ENCODE measurements at regions not wholly inside any gene's neighbourhood (a gene's known extent, or its start where the extent isn't known, plus 50 kb on each side); places are given as distances from the start of the nearest gene placed in this dataset.

DNA sequence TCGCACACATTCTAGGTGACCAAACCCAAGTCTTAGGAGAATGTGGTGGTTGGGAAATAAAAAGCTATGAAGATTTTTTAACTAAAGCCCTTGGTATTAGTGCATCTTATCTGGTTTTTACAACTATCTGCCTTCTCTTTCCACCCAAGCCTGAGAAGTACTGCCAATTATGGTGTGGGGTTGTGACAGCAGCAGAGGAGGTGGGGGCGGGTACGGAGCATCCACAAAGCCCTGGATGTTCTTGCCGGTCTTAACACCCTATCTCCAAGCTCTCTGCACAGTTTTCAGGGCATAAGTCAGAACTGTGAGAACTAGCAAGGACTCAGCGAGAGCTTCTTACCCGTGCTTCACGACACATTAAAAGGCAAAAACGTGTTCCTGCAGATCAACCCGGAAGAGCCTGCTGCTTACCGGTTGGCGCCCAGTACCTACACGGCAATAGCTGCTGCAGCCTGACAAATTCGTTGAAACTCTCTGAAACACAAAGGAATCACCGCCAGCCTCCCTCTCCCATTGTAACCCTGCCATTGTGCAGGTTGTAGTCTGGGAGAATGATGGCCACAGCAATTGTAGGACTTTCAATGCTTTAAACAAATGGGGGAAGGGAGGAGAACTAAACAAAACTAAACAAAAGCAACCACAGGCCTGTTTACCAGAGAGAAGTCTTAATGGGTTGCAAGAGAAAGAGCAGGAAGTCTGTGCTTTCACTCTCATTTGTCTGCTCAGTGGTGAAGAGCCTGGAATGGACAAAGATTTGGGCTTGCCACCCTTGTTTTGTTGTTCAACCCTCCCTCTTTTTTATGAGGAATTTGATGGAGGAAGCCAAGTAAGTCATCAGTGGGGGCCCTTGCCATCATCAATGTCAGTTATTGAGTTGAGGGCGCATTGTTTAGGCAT is 461.0 kb upstream of the JARID2 start:
- no peak for DNase-seq

DNA sequence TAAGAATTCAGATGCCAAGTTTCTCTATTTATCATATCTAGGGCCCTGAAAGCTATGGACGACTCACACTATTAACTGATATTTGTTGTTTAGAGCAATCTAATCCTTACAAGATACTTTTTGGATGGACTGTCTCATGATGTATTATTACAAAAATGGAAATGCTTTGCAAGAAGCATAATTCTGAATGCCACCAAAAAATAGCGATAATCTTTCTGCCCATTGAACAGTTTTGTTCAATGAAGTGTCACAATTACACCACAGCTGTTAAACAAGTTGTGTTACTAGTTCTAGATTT is 460.4 kb upstream of the JARID2 start:
- no peak for DNase-seq

DNA sequence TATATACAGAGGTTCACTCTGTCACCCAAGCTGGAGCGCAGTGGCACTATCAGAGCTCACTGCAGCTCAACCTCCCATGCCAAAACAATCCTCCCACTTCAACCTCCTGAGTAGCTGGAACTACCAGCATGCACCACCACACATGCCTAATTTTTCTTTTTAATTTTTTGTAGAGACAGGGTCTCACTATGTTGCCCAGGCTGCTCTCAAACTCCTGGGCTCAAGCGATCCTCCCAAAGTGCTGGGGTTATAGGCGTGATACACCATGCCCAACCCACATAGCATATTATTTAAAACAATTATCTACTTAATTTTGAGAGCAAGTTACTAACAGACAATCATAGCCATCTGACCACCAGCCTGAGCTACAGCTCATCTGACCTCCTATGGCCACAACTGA is 459.9 kb upstream of the JARID2 start:
- DNase-seq, result no peak

DNA sequence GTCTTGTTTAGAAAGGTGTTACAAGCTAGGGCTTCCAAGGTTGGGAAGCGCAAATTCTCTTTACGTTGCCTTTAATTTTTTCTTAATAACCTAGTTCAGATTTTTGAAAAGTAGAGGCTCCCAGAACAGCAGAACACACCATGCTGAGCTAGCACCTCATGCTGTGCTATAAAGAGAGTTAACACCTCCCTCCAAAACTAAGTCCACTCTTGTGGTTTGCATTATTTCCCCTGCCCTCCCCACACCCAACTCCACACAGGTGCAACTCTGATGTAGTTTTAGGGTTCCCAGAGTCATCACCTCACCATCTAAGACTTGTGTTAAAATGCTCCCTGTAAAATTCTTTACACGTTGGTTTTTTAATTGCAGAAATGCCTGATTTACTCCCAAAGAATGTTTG is 459.4 kb upstream of the JARID2 start:
- DNase-seq, result no peak

DNA sequence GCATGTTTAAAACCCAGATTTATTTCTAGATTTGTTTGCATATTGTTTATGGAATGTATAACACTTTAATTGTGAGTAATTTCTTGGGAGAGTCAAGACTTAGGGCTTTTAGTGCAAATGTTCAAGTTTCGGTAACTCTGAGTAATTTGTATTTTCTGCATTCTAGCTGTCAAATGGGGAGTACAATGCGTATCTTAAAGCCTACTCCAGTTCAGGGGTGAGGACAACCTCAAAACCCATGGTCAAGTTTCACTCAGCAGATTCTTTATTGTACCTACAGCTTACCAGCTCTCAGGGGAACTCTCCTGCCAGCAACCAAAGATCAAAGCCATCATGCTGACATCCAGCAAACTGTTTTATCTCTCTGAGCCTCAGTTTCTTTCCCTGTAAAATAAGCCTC is 458.6 kb upstream of the JARID2 start:
- DNase-seq, result no peak

DNA sequence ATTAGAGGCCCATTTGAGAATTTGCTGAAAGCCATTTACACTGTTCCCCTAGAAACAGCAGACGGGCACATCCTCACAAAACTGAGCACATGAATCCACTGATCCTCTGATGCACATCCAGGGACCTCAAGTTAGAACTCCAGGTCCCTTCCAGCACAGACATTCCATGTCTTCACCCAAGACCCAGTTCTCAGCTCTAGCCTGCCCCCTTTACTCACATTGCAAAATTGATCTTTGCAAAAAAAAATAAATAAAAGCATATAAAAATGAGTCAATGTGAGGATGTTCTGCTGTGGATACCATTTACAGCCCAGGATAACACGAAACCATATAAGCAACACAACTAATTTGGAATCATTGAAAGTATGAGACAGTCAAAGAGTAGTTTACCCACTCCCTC is 458.2 kb upstream of the JARID2 start:
- DNase-seq, result no peak

DNA sequence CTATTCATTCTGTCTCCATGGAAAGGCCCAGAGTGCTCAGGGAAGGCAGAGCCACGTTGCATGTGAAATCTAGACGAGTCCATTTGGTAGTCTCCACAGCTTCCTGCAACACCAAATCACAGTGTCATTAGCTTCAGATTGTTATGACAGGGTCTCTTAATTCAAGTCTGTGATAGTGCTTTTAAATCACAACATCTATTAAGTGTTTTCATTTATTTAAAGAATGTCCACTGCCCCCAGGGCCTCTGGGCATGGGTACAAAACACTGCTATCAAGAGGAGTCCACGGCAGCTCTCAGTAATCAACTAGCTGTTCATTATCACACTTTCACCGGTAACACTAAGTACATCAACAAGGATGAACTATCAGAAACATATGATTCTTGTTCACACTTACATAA is 455.9 kb upstream of the JARID2 start:
- no peak for DNase-seq

DNA sequence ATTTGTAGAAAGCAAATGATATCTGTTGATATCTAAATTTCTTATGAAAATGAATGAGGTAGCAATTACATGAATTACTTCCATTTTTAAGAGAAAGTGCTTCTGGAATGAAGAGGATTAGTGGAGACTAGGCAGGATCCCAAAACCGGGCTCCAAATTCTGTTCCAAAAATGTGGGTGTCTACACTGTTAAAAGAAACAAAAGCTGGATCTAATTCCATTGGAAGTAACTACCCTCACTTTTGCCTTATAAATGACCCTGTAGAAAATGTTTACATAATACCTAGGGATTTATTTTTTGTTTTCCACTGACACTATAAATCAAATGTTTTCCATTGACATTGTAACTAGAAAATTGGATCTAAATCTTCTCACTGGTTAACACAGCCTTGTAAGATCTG is 454.9 kb upstream of the JARID2 start:
- DNase-seq, result no peak

DNA sequence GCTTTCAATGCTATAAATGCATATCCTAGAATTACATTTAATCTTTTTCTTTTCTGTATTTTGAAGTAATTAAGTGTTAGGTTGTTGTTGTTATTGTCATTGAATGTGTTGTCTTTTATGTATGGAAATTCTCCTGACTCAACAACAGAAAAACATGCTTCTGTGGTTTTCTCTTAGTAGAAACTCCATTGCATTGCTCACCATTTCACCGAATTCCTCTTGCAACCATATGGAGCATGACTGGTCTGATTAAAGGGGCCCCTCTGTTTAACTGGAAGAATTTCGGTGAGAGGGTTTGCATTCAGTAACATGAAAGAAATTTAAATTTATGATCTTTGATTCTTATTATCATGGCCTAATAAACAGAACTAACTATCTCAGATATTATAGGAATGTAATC is 454.3 kb upstream of the JARID2 start:
- DNase-seq, result no peak

DNA sequence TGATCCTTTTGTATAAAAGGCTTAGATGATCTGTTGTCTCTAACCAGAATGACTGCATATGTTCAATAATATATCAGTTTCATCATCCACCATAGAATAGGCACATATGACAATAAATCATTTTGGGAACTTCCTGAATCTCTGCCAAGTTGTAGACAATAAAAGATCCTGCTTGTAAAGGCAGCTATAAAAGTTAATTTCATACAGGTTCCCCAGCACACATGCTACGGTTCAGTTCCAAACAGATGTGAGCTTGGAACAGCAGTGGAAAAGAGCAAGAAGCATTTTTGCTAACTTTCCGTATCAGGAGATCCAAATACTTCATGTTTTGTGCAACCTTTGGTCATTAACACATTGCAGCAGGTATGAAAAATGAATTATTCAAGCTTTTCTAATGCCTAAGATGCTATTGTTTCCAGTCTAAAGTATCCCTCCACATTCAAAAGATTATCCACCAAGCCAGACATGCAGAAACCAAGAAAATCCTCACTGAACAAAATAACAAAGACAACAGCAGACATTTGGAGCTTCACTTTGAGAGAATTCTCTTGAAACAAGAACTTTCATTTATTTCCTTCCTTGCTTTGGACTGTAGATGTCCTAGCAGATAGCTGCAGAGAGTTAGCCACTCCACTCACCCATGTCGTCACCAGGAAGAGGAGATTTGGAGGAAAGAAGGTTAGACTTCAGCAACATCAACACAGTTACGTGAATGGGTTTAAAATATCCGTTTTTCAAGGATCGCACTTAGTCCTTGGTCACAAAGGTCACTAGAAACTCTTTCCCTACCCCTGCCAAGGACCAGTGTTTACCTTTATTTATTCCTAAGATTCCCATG is 453.5 kb upstream of the JARID2 start:
- no peak for DNase-seq

DNA sequence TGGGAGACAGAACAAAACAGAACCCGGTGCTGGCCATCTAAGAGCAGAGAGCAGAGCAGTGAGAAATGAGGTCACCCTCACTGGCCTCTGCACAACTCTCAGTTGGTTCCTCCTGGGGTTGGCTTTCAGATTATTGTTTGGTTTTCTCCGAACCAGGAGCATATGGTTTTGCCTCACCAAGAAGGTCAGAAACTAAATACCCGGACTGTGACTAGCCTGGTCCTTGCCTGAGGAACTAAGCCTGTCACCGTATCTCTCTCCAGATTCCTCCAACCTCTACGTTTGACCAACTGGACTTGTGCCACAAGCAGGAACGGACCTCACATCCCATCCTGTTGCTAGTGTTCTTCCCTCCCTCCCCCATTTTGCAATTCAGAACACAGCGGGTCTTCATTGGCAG is 450.4 kb upstream of the JARID2 start:
- DNase-seq, result no peak

DNA sequence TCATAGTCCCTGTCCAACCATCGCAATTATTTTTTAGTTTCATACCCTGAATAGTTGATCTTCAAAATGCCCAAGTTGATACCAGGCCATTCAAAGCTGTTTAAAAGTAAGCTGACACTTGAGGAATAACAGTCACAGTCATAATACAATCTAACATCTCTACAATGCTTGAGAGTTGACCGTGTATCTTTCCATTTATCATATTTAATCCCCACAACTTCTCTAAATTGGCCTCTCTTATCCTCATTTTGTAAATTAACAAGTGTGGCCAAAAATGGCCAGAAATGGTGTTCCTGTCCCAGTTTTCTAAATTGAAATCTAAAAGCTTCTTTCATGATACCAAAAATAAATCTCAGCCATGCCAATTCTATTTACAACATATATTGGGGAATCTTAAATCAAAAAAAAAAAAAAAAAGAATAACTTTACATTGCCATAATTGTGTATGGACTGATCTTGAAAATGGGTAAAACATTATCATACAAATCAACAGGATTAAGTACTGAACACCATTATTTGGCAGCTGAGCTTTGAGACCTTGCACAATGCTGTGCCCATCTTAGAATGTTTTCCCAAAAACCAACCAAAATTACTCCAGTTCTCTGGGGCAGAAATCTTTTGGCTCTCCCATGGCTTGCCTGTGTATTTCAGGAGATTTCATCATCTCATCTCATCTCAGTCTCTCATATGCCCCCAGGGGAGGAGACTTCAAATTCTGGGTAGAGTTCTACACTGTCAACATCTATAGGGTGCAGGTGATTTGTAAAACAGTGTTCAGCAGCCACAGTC is 448.7 kb upstream of the JARID2 start:
- DNase-seq, result no peak

DNA sequence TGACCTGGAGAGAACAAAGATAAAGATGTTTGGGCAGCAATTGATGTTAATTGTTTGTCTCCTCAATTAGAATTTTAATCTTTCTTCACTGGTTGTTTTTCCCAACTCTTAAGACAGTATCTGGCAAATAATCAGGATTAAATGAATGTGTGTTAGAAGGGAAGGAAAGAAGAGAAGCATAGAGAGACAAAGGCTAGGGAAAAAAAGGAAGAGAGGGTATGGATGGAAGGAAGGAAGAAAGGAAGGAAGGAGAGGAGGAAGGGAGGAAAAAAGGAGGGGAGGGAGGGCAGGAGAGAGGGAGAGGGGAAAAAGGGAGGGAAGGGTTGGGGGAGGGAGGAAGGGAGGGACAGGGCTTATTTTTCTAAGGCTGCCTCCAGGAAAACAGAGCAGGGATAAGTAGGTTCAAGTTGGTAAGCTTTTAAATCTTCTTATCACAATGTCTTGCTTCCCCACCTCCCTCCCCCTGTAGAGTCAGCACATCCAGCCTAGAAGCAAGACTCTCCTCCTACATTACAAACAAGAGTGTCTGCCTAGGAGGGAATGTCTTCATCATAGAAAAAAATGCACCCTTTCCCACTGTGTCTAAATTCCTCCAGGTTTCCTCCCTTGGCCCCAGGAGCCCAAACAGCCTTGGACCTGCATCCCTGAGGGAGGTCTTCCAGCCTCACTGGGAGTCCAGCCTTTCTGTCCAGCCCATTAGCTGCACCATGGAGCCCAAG is 447.8 kb upstream of the JARID2 start:
- no peak for DNase-seq

DNA sequence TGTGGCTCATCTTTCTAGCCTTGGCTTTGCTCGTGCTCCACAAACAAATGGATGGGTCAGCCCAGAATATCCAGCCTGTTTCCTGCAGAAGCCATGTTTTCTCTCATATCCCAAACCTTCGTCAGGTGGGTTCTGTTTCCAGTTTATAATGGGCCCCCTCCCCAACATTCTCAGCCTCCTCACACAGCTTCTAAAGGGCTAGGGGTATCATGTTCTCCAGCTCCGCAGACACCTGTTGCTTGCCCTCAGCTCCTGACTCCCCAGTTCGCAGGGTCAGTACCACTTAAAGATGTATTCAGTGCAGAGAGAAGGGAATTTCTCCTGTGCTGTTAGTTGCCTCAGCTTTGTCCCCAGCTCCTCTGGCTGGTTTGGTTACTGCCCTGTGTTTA is 447.3 kb upstream of the JARID2 start:
- no peak for DNase-seq

DNA sequence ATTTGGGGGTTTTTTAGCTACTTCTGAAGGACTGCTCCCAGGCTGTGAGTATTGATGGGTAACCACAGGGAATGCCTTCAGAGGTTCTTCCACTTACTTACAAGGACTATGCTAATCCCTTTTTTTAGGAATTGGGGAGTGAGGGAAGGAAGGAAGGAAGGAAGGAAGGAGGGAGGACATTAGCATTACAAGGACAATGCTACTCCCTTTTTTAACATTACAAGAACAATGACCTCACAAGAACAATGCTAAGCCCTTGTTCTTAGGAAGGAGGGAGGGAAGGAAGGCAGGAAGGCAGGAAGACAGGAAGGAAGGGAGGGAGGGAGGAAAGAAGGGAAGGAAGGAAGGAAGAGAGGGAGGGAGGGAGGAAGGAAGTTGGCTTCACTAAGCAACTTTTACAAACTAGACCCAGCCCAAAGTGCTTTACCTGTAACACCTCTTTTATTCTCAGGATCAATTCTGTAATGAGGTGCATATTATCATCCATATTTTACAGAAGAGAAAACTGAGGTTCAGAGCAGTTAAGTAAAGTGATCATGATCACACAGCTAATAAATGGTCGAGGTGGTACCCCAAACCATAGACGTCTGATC is 446.8 kb upstream of the JARID2 start:
- no peak for DNase-seq

DNA sequence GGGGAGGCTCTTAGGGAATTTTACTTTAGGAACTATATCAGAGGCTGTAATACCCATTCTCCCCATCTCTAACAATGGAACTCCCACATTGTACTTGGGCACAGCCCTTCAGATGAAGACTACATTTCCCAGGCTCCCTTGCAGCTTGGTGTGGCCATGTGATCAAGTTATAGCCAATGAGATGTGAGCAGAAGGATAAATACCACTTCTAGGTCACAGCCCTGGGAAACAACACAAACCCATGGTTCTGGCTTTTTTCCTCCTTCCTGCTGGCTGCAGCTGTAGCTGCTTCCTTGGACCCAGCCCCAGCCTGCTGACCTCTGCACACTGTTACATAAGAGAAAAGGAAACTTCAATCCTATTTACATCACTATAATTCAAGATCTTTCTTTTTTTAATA is 445.9 kb upstream of the JARID2 start:
- peak; percentile 79 for DNase-seq

DNA sequence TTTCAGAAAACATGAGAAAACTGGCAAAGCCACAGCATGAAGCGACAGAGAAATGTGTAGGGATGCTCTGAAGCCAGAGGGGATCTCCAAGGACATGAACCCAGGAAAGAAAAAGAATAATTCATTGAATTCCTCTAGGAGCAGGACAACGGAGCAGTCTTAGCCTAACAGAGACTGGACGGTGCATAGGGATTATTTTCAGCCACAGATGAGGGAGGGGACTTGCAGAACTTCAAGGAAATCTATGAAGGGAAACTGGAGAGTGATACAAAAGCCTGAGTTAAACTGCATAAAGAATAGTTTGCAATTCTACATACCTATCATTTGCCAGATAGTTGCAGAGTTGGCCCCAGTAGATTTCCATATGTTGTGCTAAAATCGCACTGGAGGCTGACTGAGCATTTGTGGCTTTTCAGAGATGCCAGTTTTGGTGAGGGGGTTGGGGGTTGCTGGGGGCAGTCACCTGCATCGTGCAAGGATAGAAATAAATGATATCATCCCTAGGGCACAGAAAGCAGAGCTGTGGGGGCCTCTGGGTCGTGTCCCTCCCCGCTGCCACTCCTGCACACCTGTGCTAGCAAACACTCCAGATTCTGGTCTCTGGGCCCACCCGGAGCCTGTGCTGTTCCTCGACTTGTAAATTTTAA is 443.2 kb upstream of the JARID2 start:
- DNase-seq, result no peak

DNA sequence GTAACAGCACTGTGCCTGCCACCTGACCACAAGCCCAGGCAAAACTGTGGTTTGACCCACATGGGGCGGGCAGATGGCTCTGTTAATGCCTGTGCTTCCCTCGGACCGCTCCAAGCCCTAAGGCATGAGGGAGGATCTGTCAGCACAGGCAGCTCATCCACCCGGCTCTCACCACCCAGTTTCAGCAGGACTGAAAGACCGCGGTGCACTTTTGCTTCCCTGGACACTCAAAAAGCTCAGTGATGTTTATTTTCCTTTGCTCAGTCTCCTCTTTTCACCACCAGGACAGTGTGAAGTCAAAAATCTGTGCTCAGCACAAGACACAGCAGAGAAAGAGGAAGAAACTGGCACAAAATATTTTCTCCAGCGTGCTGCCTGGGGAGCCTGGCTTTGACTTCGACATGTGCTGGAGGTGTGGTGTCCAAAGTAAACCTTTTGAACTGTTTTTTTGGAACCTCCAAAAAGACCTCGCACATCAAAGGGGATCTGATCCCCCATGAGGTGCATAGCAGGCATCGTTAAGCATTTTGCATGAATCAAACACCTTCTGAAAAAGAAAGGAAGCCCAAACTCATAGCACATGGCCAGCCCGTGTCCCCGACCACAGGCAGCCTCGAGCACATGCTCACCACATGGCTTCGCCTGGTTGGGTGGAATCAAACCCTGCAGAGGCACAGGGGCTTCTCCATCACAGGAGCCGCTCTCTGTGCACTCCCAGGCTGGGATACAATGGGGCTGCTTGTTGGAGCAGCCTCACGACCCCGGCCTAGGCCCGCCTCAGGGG is 441.7 kb upstream of the JARID2 start:
- DNase-seq, result no peak

DNA sequence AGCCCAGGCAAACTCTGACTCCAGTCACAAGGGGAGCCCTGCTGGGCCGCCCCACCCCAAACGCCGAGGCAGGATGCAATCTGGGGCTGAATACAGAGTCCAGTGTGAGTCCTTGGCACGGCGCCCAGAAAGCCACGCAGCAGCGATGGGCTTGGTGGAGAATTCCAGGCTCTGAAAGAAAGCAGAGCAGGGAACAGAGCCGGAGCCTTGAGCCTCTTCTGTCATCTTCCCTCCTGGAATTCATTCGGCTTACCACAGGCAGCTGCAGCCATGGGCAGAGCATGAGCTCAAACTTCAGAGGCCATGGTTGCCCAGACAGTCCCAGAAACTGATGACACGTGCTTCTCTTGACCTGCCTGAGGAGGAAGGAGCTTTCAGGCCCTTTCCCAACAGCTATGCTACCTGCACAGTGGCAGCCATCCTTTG is 441.1 kb upstream of the JARID2 start:
- DNase-seq, result no peak

DNA sequence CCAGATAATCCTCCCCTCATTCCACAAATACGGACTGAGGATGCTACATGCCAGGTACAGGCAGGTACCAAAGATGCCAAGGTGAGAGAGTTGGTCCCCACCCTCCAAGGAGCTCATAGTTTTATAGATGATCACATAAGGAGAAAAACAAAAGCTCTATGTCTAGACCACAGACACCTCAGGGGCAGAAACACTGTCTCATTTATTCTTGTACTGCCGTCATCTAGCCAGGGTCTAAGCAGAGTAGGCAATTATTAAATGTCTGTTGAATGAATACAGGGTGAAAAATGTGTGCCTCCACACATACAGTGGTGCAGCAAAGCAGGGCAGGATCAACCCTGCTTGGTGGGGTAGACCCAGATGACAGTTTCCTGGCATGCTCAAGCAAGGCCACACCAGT is 439.8 kb upstream of the JARID2 start:
- no peak for DNase-seq

DNA sequence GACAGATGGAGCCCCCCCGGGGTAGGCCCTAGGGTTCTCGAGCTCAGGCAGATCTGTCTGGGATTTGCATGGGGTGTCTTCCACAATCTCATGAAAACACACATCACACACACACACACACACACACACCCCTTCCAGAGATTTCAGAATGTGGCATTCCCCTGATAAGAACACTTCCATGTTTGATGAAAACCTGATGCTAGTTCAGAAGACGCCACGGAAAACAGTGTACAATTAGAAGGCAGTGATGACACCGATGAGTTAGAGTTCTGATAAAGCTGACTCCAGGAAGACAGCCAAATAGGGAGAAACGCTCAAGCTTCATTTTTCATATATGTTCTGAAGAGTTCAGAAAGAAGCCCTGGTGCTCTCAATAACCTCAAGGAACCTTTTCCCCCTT is 438.7 kb upstream of the JARID2 start:
- no peak for DNase-seq

All from Kasumi-1 (cell line).